ENCODE measurements at regions not wholly inside any gene's neighbourhood (a gene's known extent, or its start where the extent isn't known, plus 50 kb on each side); places are given as distances from the start of the nearest gene placed in this dataset.

DNA sequence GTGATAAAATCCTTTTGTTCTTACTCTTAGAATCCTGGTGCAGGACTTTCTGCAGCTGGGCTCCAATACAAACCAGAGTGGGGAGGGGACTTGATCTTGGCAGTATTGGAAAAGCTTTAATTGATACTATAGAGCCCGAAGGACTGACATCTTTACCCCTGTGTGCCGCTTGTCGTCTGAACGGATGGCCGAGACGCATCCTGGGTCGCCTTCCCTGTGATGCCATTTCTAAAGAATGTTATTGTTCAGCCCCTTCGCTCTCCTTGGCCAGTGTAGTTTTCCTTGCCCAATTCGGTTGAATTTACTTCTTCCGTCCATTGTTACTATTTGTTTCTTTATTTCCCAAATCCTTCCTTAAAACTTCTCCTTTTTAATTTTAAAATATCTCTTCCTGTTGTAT is 80.9 kb downstream of the CLDN34 start:
- DNase-seq: no peak

DNA sequence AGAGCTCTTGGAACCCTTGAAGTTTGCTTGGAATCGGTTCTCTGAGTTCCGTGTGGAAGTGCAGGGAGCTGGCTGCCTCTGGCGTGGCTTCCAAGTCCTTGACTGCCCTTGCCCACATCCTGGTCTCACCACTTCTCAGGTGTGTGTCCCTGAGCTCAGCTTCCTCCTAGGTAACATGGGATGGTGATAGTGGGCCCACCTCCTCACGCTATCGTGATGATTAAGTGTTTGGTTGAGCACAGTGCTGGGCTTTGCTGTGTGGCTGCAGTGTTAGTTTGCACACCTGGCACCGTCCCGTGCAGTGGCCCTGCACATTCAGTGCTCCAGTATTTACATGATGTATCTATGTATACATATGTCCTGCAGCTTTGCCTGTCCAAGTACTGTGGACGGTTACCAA is 81.5 kb downstream of the CLDN34 start:
- DNase-seq: no peak

DNA sequence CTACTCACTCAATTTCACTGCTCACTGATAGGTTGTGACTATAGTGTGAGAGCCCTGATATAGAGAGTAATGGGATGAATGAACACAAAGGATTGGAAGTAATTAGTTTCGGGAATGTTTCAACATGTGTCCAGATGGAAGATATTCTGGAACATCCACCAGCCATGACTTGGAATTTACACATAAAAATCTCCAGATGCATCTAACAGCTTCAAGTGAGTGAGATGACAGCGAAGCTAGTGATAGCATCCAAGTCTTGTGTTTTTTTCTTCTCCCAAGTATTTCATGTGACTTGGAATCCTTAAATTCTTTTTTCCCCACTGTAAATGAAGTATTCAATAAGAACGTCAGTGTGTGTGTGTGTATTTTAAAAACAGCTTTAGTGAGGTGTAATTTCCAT is 82.1 kb downstream of the CLDN34 start:
- DNase-seq: no peak

DNA sequence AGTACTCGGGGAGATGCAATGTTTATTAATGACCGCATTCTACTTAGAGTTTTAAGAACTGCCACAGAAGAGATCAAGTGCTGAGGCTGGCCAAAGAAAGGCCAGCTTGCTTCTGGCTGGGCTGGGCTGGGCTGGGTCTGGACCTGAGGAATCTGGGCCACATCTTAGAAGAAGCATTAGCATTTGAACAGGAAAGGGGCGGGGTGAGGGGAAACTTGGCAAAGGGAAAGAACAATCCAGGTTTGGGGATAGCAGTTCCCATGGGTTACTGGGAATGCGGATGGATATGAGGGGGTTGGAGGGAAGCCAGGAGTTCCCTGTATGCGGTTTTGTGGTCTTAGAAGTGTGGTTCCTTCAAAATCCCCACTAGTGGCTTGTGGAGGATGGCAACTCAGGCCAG is 83.3 kb downstream of the CLDN34 start:
- no peak for DNase-seq

GRCh38 chrX:10051866-10052480 is 84.8 kb downstream of the CLDN34 start:
- no peak for DNase-seq

DNA sequence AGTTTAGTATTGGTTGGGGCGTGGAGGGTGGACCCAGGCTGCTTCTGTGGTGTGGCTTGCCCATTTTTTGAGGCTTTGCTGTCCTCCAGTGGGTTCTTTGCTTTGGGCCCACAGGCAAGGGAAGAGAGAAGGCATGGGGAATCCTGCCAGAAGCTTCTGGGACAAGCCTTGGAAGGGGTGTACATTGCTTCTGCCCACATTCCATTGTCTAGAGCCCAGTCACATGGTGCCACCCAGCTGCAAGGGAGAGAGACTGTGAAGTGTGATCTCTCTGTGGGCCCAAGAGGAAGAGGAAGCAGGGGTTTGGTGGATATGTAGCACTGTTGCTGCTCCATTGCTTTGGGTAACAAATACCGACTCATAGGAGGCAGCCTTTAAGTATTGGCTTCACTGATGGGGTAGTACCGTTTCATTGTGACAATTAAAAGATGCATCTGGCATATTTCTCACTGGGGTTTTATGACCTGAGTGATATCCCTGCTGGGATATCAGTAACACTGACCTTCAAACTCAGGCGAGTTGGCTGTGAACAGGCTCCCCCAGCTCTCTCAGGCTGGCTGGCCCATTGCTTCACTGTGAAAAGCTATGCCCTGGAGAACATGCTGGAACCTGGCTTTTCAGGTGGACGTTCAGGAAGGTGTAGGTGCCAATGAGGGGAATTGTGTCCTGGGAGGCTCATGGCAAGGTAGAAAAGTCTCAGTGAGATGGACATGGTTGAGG is 85.9 kb downstream of the CLDN34 start:
- no peak for DNase-seq

- no peak for DNase-seq
Observed at GRCh38 chrX:10054396-10054795, 87.2 kb downstream of the CLDN34 start.

DNA sequence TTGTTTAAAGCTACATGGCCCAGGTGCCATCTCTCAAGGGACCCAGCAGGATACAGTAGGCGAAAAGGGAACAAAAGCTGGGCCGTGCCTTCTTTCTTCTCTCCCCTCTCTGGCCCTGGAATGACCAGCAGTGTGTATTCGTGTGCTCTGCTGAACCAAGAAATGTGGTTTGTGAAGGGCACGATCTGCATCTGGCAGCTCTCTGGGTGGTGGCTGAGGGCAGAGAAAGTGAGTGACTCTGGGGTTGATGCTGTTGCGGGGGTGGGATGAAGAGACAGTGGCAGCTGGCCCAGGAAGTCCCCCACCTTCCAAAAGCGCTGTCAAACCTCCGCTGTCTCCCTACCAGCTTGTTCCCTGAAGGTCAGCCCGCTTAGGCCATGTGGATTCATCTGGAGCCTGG is 88.3 kb downstream of the CLDN34 start:
- DNase-seq: no peak

- no peak for DNase-seq
Observed at GRCh38 chrX:10062352-10062751, 94.4 kb upstream of the CLCN4 start.

DNA sequence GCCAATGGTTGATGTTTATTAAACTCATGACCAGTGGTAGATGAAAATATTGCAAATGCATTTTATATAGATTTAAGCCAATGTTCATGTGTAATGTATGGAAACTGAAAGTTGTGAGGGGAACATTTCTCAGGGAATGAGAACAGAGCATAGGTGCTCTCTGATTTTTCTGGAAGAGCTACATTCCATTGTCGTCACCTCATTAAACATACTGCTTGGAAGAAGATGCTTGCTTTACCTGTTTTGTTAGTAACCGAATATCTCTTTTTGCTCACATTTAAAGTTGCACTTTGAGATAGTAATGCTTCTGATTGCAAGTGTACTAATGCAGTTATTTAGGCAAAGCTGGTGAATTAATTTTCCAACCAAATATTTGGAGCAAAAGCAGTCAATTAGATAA is 93.8 kb upstream of the CLCN4 start:
- DNase-seq: no peak

DNA sequence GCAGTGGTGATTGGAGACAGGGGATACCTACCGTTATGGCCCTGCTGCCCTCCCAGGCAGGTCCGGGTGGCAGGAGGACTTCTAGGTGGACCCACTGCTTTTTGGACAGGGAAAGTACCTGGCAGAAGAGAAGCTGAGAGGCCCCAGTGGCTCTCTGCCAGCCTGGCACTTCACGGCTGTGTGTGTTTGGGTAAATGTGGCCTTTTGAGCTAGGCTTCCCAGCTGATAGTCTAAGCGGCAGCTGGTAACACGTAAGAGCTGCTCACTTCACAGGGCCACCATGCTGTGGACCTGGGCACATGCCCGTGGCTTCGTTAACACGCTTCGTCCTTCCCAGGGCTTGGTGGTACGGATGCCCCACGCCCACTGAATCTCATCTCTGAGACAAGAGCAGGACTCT is 92.0 kb upstream of the CLCN4 start:
- DNase-seq: no peak

GRCh38 chrX:10070714-10071436 is 85.9 kb upstream of the CLCN4 start:
- peak in 2 of 6 experiments; percentile 12 to 21 for DNase-seq

DNA sequence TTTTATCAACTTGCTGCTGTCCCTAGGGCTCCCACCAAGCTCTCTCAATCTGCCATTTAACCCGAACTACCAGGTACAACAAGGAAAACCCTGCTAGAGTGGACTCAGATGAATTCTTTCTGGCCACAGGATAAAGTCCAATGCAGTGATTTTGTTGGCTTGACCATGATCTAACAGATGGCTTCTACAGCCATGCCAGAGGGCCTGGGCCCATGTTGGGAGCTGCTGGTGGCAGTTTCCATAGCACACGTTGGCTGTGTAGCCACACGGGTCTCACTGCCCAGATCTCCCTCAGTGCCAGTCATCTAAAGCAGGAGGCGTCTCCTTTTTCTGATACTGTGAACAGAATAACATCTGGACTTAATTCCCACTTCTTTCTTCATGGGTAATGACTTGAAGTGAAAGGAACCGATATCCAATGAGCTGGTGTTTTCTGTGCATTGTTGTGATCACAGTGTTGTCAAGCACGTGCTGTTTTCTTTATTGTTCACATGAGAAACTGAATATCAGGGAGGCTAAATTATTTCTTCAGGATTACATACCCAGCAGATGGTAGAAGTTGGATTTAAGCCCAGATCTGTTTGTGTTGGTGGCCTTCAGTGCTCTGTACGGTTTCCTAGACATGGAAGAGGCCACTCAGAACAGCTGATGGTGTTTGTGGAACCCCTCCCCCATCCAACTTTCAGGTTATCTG is 85.2 kb upstream of the CLCN4 start:
- DNase-seq: no peak

DNA sequence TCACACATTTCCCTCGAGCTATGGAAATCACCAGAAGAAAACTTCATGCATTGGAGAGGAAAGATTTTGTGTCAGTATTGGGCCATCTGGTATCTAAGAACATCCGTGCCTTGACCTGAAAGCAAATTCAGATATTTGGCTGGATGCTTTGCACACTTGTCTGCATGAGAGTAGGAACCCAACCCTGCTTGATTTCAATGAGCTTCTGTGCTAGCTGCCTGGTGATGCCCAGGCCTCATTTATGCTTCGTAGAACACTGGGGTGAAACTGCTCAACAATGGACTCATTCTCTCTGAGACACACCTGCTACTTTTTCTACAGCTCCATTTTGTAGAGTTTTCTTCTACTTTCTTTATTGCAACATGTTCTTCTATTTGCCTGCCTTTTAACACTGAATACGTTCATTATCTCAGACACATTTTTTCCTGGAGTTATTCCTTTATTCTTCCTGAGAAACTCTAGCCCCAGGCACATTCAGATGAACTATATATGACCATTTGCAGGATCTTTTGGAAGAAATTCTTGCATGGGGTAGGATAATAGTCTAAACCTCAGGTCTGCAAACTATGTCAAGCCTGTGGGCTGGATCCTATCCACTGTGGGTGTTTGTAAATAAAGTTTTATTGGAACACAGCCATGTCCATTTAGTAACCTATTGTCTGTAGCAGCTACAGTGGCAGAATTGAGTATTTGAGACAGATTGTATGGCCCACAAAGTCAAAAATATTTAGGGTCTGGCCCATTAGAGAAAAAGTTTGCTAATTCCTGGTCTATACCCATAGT is 83.8 kb upstream of the CLCN4 start:
- no peak for DNase-seq

DNA sequence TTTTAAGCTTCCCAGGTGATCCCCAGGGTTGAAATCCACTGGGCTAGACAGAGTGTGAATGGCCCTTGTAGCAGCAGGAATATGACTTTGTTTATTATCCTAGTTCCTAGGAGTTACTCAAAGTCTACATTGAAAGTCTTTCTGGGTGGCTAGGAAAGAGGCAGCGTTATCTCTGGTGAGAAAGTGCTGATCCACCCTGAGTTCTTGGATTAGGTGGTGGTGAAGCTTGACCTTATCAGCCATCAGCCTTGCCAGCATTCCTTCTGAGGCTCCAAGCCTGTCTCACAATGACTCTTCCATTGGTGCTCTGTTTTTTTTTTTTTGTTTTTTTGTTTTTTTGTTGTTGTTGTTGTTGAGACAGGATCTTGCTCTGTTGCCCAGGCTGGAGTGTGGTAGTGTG is 83.1 kb upstream of the CLCN4 start:
- DNase-seq: no peak

- DNase-seq: no peak
Observed at GRCh38 chrX:10074241-10074941, 82.4 kb upstream of the CLCN4 start.

- no peak for DNase-seq
Observed at GRCh38 chrX:10076765-10077164, 80.0 kb upstream of the CLCN4 start.

GRCh38 chrX:10077425-10078188 is 79.2 kb upstream of the CLCN4 start:
- DNase-seq: peak in 2 of 6 experiments; percentile 16 to 20

GRCh38 chrX:10078266-10078665 is 78.5 kb upstream of the CLCN4 start:
- DNase-seq: no peak

DNA sequence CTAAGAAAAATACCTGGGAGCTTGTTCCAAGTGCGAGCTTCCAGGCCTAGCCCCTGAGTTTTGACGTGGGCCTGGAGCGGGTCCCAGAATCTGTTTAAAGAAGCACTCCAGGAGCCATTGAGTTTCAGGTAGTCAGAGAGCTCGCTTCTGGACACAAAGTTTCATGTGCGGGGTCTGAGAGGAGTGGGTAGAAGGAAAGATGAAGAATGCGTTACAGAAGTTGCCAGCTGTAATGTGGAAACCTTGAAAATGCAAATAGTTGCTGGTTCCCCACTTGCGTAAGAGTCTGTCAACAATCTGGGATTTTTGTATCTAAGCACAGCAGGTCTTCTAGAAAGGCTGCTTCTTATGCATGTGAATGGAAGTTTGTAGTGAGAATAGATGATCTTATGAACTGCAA is 77.5 kb upstream of the CLCN4 start:
- DNase-seq: no peak

DNA sequence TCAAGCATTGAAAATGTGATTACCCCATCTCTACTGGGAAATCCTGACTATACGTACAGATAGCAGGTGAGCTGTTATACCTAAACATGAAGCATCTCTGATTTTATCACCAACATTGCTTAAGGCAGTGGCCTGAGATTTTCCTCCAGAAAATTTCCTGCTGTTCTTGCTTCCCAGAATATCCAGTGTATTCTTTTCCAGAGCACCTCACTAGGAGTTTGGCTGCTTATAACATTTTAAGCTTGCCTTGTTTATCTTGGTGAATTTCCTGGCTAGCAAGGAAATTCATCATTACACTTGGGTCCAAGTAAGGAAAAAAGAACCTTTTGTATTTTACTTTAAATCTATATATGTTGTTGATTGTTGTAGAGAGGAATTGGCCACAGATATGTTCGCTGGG is 73.0 kb upstream of the CLCN4 start:
- no peak for DNase-seq
